GDM1 (cell line): ENCODE measurements at regions not wholly inside any gene's neighbourhood (a gene's known extent, or its start where the extent isn't known, plus 50 kb on each side); places are given as distances from the start of the nearest gene placed in this dataset.

Experiments
- DNase-seq: peaks from one replicate; lab custom pipeline; 2025; lab: John Stamatoyannopoulos, UW

GRCh38 chr11:103530257-103530656 lies 421.0 kb downstream of the DYNC2H1 start:
- DNase-seq, result no peak

- DNase-seq, result no peak
Measured at GRCh38 chr11:103532133-103532788, 423.0 kb downstream of the DYNC2H1 start.

- DNase-seq, result no peak
Measured at GRCh38 chr11:103534191-103534590, 425.0 kb downstream of the DYNC2H1 start.

- DNase-seq, result no peak
Measured at GRCh38 chr11:103534959-103535358, 425.7 kb downstream of the DYNC2H1 start.

- no peak for DNase-seq
Measured at GRCh38 chr11:103536335-103536722, 427.1 kb downstream of the DYNC2H1 start.

- no peak for DNase-seq
Measured at GRCh38 chr11:103537904-103538502, 428.8 kb downstream of the DYNC2H1 start.

GRCh38 chr11:103539166-103539565 lies 429.9 kb downstream of the DYNC2H1 start:
- DNase-seq, result no peak

- DNase-seq, result no peak
Measured at GRCh38 chr11:103541186-103541795, 432.1 kb downstream of the DYNC2H1 start.

- no peak for DNase-seq
Measured at GRCh38 chr11:103542851-103543250, 433.6 kb downstream of the DYNC2H1 start.

- no peak for DNase-seq
Measured at GRCh38 chr11:103543456-103543855, 434.2 kb downstream of the DYNC2H1 start.

GRCh38 chr11:103544874-103545273 lies 435.6 kb downstream of the DYNC2H1 start:
- no peak for DNase-seq

- no peak for DNase-seq
Measured at GRCh38 chr11:103545551-103545950, 436.3 kb downstream of the DYNC2H1 start.

- DNase-seq, result no peak
Measured at GRCh38 chr11:103546236-103546635, 437.0 kb downstream of the DYNC2H1 start.

- no peak for DNase-seq
Measured at GRCh38 chr11:103547024-103547423, 437.8 kb downstream of the DYNC2H1 start.

- DNase-seq, result no peak
Measured at GRCh38 chr11:103547691-103548090, 438.5 kb downstream of the DYNC2H1 start.

- DNase-seq, result no peak
Measured at GRCh38 chr11:103548838-103549237, 439.6 kb downstream of the DYNC2H1 start.

GRCh38 chr11:103550811-103551210 lies 441.6 kb downstream of the DYNC2H1 start:
- no peak for DNase-seq

GRCh38 chr11:103552086-103552485 lies 442.9 kb downstream of the DYNC2H1 start:
- DNase-seq, result no peak

GRCh38 chr11:103556171-103556570 lies 446.9 kb downstream of the DYNC2H1 start:
- DNase-seq, result no peak

GRCh38 chr11:103566116-103566515 lies 456.9 kb downstream of the DYNC2H1 start:
- no peak for DNase-seq

- no peak for DNase-seq
Measured at GRCh38 chr11:103581760-103582159, 454.7 kb upstream of the DDI1 start.

- DNase-seq, result no peak
Measured at GRCh38 chr11:103582351-103582909, 454.0 kb upstream of the DDI1 start.

GRCh38 chr11:103584021-103584420 lies 452.4 kb upstream of the DDI1 start:
- no peak for DNase-seq
